GM20000 (cell line): ENCODE measurements at regions not wholly inside any gene's neighbourhood (a gene's known extent, or its start where the extent isn't known, plus 50 kb on each side); places are given as distances from the start of the nearest gene placed in this dataset.
"Not testable (repeated sequence)": the region's sequence is repeated elsewhere in the genome, so short reads cannot be mapped to it uniquely, and the experiment has no call there.

ENCODE experiments used
- DNase-seq: peaks from one replicate; pipeline ENCODE4 v3.0.0; 2012; ENCODE audit warnings: low spot score
- TF ChIP-seq, protein P1 (sequence below): IDR thresholded peaks from 2 replicates; pipeline ENCODE4 v1.5.1; 2012; ENCODE audit warnings: mild to moderate bottlenecking, control low read depth; ENCODE audit errors: extremely low read depth, missing control alignments

DNA sequence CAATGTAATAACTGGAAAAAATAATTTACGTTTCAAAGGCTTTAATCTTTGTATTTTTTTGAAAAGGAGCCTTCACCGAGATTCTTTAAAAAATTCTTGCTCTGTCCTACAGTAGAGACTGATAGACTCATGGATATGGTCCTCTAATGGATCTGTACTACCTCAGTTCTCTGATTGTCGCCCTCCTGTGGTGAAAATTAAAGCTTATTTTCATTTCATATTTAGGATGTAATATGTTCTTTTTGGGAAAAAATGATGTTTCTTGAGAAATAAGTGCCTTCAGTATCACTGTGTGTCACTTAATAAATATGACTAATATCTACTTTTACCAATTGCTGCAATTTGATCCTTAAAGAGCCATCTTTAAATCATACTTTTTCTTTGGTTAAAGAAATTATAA, 4593.3 kb upstream of the OR11H1 start:
- DNase-seq, result not testable (repeated sequence)

GRCh38 chr22:10961043-10961860, 4566.7 kb upstream of the OR11H1 start:
- DNase-seq, result peak; percentile 2
- TF ChIP-seq, protein P1, sequence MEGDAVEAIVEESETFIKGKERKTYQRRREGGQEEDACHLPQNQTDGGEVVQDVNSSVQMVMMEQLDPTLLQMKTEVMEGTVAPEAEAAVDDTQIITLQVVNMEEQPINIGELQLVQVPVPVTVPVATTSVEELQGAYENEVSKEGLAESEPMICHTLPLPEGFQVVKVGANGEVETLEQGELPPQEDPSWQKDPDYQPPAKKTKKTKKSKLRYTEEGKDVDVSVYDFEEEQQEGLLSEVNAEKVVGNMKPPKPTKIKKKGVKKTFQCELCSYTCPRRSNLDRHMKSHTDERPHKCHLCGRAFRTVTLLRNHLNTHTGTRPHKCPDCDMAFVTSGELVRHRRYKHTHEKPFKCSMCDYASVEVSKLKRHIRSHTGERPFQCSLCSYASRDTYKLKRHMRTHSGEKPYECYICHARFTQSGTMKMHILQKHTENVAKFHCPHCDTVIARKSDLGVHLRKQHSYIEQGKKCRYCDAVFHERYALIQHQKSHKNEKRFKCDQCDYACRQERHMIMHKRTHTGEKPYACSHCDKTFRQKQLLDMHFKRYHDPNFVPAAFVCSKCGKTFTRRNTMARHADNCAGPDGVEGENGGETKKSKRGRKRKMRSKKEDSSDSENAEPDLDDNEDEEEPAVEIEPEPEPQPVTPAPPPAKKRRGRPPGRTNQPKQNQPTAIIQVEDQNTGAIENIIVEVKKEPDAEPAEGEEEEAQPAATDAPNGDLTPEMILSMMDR, result no peak

DNA sequence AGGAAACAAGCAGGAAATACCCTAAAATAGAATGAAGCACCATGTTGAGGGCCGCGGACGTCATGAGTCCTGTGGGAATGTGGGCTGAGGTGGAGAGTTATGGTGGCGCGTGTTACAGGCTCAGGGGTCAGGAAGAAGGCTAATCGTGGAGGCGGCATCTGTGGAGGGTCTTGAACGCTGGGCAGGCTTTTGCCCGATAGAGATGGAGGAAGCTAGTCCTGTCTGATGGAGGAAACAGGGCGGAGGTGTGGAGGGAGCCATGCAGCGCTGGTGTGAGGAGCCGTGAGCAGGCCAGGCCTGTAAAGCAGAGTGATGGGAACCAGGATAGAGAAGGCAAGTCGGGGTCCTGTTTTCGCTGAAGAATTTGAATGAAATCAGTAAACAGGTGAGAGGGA, 4566.1 kb upstream of the OR11H1 start:
- DNase-seq, result not testable (repeated sequence)
